Subcutaneous abdominal adipose tissue (tissue), 5 donors: ENCODE measurements at regions not wholly inside any gene's neighbourhood (a gene's known extent, or its start where the extent isn't known, plus 50 kb on each side); places are given as distances from the start of the nearest gene placed in this dataset.
"Not testable (repeated sequence)": the region's sequence is repeated elsewhere in the genome, so short reads cannot be mapped to it uniquely, and the experiment has no call there.

Experiments
- H3K27ac ChIP-seq: one replicate; pipeline ENCODE4 v1.7.0; 2013; ENCODE audit warnings: low read depth, mild to moderate bottlenecking, inconsistent platforms, low read length, moderate library complexity
- H3K27me3 ChIP-seq, 5 donors: one replicate each; pipeline ENCODE4 v1.7.0; 2013; ENCODE audit warnings: low read length in 5 of 5, inconsistent platforms in 1 of 5; ENCODE audit not compliant: control insufficient read depth in 5 of 5, insufficient read depth in 4 of 5
- H3K36me3 ChIP-seq, 5 donors: one replicate each; pipeline ENCODE4 v1.7.0; 2013; ENCODE audit warnings: low read length in 5 of 5; ENCODE audit not compliant: control insufficient read depth in 5 of 5, insufficient read depth in 5 of 5
- H3K4me1 ChIP-seq, 5 donors: one replicate each; pipeline ENCODE4 v1.7.0; 2013; ENCODE audit warnings: low read length in 5 of 5, mild to moderate bottlenecking in 3 of 5, moderate library complexity in 1 of 5; ENCODE audit not compliant: control insufficient read depth in 5 of 5, insufficient read depth in 5 of 5
- H3K4me3 ChIP-seq, 5 donors: one replicate each; pipeline ENCODE4 v1.7.0; 2013; ENCODE audit warnings: low read length in 5 of 5, low read depth in 1 of 5
- H3K9ac ChIP-seq, 5 donors: one replicate each; pipeline ENCODE4 v1.7.0; 2013; ENCODE audit warnings: low read length in 5 of 5, mild to moderate bottlenecking in 4 of 5, moderate library complexity in 3 of 5
- H3K9me3 ChIP-seq, 5 donors: one replicate each; pipeline ENCODE4 v1.7.0; 2013; ENCODE audit warnings: low read length in 5 of 5; ENCODE audit not compliant: control insufficient read depth in 5 of 5
- donor health status: healthy.
- donor health status: healthy.
- donor health status: healthy.
- donor health status: healthy.
- donor health status: healthy.

DNA sequence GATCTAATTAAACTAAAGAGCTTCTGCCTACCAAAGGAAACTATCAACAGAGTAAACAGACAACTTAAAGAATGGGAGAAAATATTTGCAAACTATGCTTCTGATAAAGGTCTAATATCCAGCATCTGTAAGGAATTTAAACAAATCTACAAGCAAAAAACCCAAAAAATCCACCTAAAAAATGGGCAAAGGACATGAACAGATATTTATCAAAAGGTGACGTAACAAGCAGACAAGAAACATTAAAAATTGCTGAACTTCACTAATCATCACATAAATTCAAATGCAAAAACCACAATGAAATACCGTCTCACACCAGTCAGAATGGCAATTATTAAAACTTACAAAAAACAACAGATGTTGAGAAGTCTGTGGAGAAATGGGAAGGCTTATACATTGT is 498.6 kb upstream of the TPTE start:
- not testable (repeated sequence) for H3K4me1 ChIP-seq

More for the DNA sequence above, 498.6 kb upstream of the TPTE start:
- H3K27ac ChIP-seq, H3K36me3 ChIP-seq, H3K27me3 ChIP-seq, H3K9ac ChIP-seq, H3K9me3 ChIP-seq, H3K4me3 ChIP-seq: not testable (repeated sequence)
